Colonic mucosa (tissue), 4 donors: ENCODE measurements at regions not wholly inside any gene's neighbourhood (a gene's known extent, or its start where the extent isn't known, plus 50 kb on each side); places are given as distances from the start of the nearest gene placed in this dataset.

ENCODE experiments used
- DNase-seq: peaks from one replicate; pipeline ENCODE4 v3.0.0-alpha.2; 2020
- H3K27ac ChIP-seq: fragments of 200-600 bp; one replicate; pipeline ENCODE4 v1.8.0; 2021
- H3K27me3 ChIP-seq: fragments of 200-600 bp; one replicate; pipeline ENCODE4 v1.8.0; 2021
- H3K36me3 ChIP-seq: fragments of 200-600 bp; one replicate; pipeline ENCODE4 v1.8.0; 2021
- H3K4me1 ChIP-seq: fragments of 200-600 bp; one replicate; pipeline ENCODE4 v1.8.0; 2021; ENCODE audit warnings: mild to moderate bottlenecking
- H3K4me3 ChIP-seq: fragments of 200-600 bp; one replicate; pipeline ENCODE4 v1.8.0; 2021
- H3K9ac ChIP-seq, 2 donors: one replicate each; pipeline ENCODE4 v1.7.0; 2013; ENCODE audit warnings: control low read depth in 2 of 2, low read depth in 2 of 2, low read length in 2 of 2
- H3K9me3 ChIP-seq: fragments of 200-600 bp; one replicate; pipeline ENCODE4 v1.8.0; 2021
- CTCF ChIP-seq: fragments of 200-600 bp; IDR thresholded peaks from one replicate; pipeline ENCODE4 v1.8.0; 2022; ENCODE audit warnings: antibody characterized with exemption, mild to moderate bottlenecking
- intact Hi-C: fragments of 100-400 bp; cut with DNase I; formaldehyde crosslinking; loops from one replicate; pipeline ENCODE4 v1.14.1; 2022
- donor health status: healthy.
- donor health status: DM: no; HTN: no; CAD: no.
- donor health status: DM: no; HTN: no; CAD: no.

- no peak overlapping the region for H3K9ac ChIP-seq
- no peak overlapping the region for H3K27ac ChIP-seq
- TF ChIP-seq CTCF, result no peak
- H3K27me3 ChIP-seq, result no peaks in the 10 kb centered on the region
- H3K4me1 ChIP-seq, result no peaks in the 10 kb centered on the region
- intact Hi-C loops, result no loop called here
- no peak for DNase-seq
- no peak overlapping the region for H3K4me3 ChIP-seq
- no peaks in the 10 kb centered on the region for H3K9me3 ChIP-seq
- H3K36me3 ChIP-seq, result no peaks in the 10 kb centered on the region
Observed at GRCh38 chr6:133814797-133815196, 74.1 kb upstream of the TCF21 start.

GRCh38 chr6:133815313-133815712 lies 73.6 kb upstream of the TCF21 start:
- Histone ChIP-seq H3K9me3 (no peaks in the 10 kb centered on the region), H3K4me3 (no peak overlapping the region), H3K27ac (no peak overlapping the region), H3K36me3 (no peaks in the 10 kb centered on the region), H3K9ac (no peak overlapping the region), H3K27me3 (no peaks in the 10 kb centered on the region), H3K4me1 (no peaks in the 10 kb centered on the region)
- TF ChIP-seq CTCF, result no peak
- intact Hi-C loops, result no loop called here
- no peak for DNase-seq

GRCh38 chr6:133816171-133816570 lies 72.7 kb upstream of the TCF21 start:
- H3K9ac ChIP-seq, result no peak overlapping the region
- H3K36me3 ChIP-seq, result no peaks in the 10 kb centered on the region
- no peak overlapping the region for H3K4me3 ChIP-seq
- no peak for DNase-seq
- H3K4me1 ChIP-seq, result no peaks in the 10 kb centered on the region
- H3K9me3 ChIP-seq, result no peaks in the 10 kb centered on the region
- no peak overlapping the region for H3K27ac ChIP-seq
- intact Hi-C loops, result no loop called here
- no peaks in the 10 kb centered on the region for H3K27me3 ChIP-seq
- TF ChIP-seq CTCF, result no peak

- H3K27me3 ChIP-seq, result no peaks in the 10 kb centered on the region
- peak; percentile 77 for TF ChIP-seq CTCF
Observed at GRCh38 chr6:133817460-133818047, 71.4 kb upstream of the TCF21 start.

GRCh38 chr6:133818320-133818719 lies 70.6 kb upstream of the TCF21 start:
- DNase-seq, result no peak
- no peak overlapping the region for H3K4me3 ChIP-seq
- no peaks in the 10 kb centered on the region for H3K36me3 ChIP-seq
- no peaks in the 10 kb centered on the region for H3K27me3 ChIP-seq
- no peaks in the 10 kb centered on the region for H3K9me3 ChIP-seq
- no peak for TF ChIP-seq CTCF
- H3K27ac ChIP-seq, result no peak overlapping the region
- intact Hi-C loops, result no loop called here
- H3K4me1 ChIP-seq, result no peaks in the 10 kb centered on the region
- H3K9ac ChIP-seq, result no peak overlapping the region

More at GRCh38 chr6:133817460-133818047, 71.4 kb upstream of the TCF21 start:
- H3K9me3 ChIP-seq, result no peaks in the 10 kb centered on the region
- no peaks in the 10 kb centered on the region for H3K4me1 ChIP-seq
- intact Hi-C loops, result no loop called here
- no peak overlapping the region for H3K9ac ChIP-seq
- no peak overlapping the region for H3K27ac ChIP-seq
- peak; percentile 40 for DNase-seq
- H3K36me3 ChIP-seq, result no peaks in the 10 kb centered on the region
- no peak overlapping the region for H3K4me3 ChIP-seq
